Jurkat, Clone E6-1 (cell line): ENCODE measurements at regions not wholly inside any gene's neighbourhood (a gene's known extent, or its start where the extent isn't known, plus 50 kb on each side); places are given as distances from the start of the nearest gene placed in this dataset.
"Not testable (repeated sequence)": the region's sequence is repeated elsewhere in the genome, so short reads cannot be mapped to it uniquely, and the experiment has no call there.

Source experiments
- DNase-seq: peaks from one replicate; pipeline ENCODE4 v3.0.0-alpha.2; 2011; ENCODE audit warnings: low read depth, low spot score
- H3K4me3 ChIP-seq: 2 replicates; pipeline ENCODE4 v1.5.1; 2011; ENCODE audit warnings: mild to moderate bottlenecking, low read length, control low read depth, moderate library complexity

GRCh38 chr19:29067831-29068230 lies 145.1 kb downstream of the UQCRFS1 start:
- DNase-seq, result no peak
- H3K4me3 ChIP-seq, result no peak overlapping the region

GRCh38 chr19:29062475-29063435 lies 150.2 kb downstream of the UQCRFS1 start:
- no peak overlapping the region for H3K4me3 ChIP-seq
- DNase-seq, result no peak

GRCh38 chr19:29060813-29061364 lies 152.1 kb downstream of the UQCRFS1 start:
- H3K4me3 ChIP-seq, result no peak overlapping the region
- no peak for DNase-seq

- DNase-seq, result no peak
- no peak overlapping the region for H3K4me3 ChIP-seq
These were observed 156.4 kb downstream of the UQCRFS1 start for GRCh38 chr19:29056535-29056934.

GRCh38 chr19:29054886-29055675 lies 157.9 kb downstream of the UQCRFS1 start:
- no peak for DNase-seq
- H3K4me3 ChIP-seq, result no peak overlapping the region

GRCh38 chr19:29048873-29049272 lies 164.1 kb downstream of the UQCRFS1 start:
- no peak overlapping the region for H3K4me3 ChIP-seq
- no peak for DNase-seq

- no peak for DNase-seq
- no peak overlapping the region for H3K4me3 ChIP-seq
These were observed 167.2 kb downstream of the UQCRFS1 start for GRCh38 chr19:29045679-29046254.

GRCh38 chr19:29044037-29044436 lies 168.9 kb downstream of the UQCRFS1 start:
- DNase-seq, result no peak
- H3K4me3 ChIP-seq, result no peak overlapping the region

- H3K4me3 ChIP-seq, result no peak overlapping the region
- no peak for DNase-seq
These were observed 170.5 kb downstream of the UQCRFS1 start for GRCh38 chr19:29042450-29042849.

- no peak overlapping the region for H3K4me3 ChIP-seq
- no peak for DNase-seq
These were observed 172.0 kb downstream of the UQCRFS1 start for GRCh38 chr19:29040951-29041350.

GRCh38 chr19:29040292-29040691 lies 172.7 kb downstream of the UQCRFS1 start:
- no peak overlapping the region for H3K4me3 ChIP-seq
- no peak for DNase-seq

GRCh38 chr19:29039036-29039435 lies 173.9 kb downstream of the UQCRFS1 start:
- H3K4me3 ChIP-seq, DNase-seq: not testable (repeated sequence)

GRCh38 chr19:29031216-29031615 lies 181.7 kb downstream of the UQCRFS1 start:
- DNase-seq, result no peak
- no peak overlapping the region for H3K4me3 ChIP-seq

- H3K4me3 ChIP-seq, result no peak overlapping the region
- DNase-seq, result no peak
These were observed 183.5 kb downstream of the UQCRFS1 start for GRCh38 chr19:29029268-29029958.

- DNase-seq, result no peak
- H3K4me3 ChIP-seq, result no peak overlapping the region
These were observed 190.4 kb downstream of the UQCRFS1 start for GRCh38 chr19:29022599-29022998.

- no peak for DNase-seq
- no peak overlapping the region for H3K4me3 ChIP-seq
These were observed 190.8 kb downstream of the UQCRFS1 start for GRCh38 chr19:29022165-29022564.

GRCh38 chr19:29021232-29021916 lies 191.6 kb downstream of the UQCRFS1 start:
- no peak overlapping the region for H3K4me3 ChIP-seq
- DNase-seq, result no peak

- DNase-seq, result no peak
- no peak overlapping the region for H3K4me3 ChIP-seq
These were observed 193.5 kb downstream of the UQCRFS1 start for GRCh38 chr19:29019403-29019802.
